ENCODE measurements at regions not wholly inside any gene's neighbourhood (a gene's known extent, or its start where the extent isn't known, plus 50 kb on each side); places are given as distances from the start of the nearest gene placed in this dataset.
"Not testable (repeated sequence)": the region's sequence is repeated elsewhere in the genome, so short reads cannot be mapped to it uniquely, and the experiment has no call there.

- DNase-seq (ENCODE audit: low read depth in 2 of 2), result no peak
Observed at GRCh38 chr11:92168936-92169335, 55.7 kb upstream of the FAT3 start.

DNA sequence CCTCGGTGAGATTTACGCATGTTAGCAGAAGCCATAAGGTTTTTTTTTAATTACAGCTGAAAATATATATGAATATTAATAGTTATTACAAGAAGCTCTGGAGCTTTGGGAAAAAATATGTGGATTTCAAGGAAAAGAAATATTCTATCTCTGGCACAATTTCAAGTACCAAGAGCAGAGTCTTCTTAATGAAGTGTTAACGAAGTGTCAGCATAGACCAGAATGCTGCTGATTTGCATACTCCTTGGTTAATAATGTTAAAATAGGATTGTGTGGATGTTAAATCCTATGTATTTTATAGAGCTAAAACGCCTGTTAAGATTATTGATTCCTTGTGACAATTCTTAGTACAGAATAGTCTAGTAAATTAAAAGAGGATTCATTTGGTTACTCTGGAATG is 57.0 kb upstream of the FAT3 start:
- no peak for DNase-seq (ENCODE audit: low read depth in 2 of 2)

DNA sequence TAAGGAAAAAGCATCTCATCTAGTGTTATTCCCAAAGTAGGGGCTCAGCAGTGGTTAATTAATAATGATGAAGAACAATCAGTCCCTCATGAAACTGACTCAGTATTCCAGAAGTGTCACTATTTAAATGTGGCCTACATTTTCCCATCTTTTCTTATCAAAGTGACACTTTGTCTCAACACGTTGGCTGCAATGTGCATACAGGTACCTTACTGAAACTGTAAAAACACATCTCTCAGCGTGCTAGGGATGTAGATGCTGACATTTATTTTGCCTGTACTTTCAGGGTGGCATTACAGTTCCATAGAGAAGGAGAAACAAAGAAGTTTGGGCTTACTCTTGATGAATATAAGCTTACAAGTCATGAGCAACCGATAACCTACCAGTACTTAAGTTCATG is 58.3 kb upstream of the FAT3 start:
- no peak for DNase-seq (ENCODE audit: low read depth in 2 of 2)

DNA sequence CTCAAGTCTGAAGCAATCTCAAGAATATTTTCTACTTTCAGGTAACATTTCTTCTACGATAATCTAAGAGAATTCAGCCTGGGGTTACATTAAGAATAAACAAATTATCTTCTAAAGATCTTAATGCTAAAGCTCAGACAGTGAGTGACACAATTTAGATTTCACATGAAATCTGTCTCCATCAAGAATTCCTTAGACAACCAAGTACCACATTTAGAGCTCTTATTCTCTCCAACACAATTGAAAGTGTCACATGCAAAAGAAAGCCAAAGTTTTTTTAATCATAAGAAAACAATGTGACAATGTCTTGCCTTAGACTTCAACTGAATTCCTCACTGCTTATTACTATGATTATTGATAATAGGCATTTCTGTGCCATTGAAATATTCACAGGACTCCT is 60.7 kb upstream of the FAT3 start:
- DNase-seq (ENCODE audit: low read depth in 2 of 2), result no peak

DNA sequence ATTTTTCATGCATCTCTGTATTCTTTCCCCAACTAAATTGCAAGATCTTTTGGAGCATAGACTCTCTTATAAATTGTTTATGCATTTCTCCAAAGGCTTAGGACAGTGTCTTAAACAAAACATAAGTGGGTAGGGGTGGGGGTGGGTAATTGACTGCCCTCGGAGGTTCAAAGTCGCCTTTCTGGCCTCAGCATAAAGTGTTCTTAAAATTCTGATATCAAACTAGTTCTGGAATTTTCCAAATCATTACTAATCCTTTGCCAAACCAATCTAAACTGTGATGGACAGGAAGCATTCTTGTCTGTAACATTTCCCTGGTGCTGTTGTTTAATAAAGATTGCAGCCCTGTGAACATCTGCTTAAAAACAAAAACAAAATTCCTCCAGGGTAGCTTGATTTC is 61.8 kb upstream of the FAT3 start:
- DNase-seq (ENCODE audit: low read depth in 2 of 2), result no peak

GRCh38 chr11:92159931-92160330 is 64.7 kb upstream of the FAT3 start:
- no peak for DNase-seq (ENCODE audit: low read depth in 2 of 2)

- not testable (repeated sequence) for DNase-seq (ENCODE audit: low read depth in 2 of 2)
Observed at GRCh38 chr11:92157390-92157789, 67.2 kb upstream of the FAT3 start.

DNA sequence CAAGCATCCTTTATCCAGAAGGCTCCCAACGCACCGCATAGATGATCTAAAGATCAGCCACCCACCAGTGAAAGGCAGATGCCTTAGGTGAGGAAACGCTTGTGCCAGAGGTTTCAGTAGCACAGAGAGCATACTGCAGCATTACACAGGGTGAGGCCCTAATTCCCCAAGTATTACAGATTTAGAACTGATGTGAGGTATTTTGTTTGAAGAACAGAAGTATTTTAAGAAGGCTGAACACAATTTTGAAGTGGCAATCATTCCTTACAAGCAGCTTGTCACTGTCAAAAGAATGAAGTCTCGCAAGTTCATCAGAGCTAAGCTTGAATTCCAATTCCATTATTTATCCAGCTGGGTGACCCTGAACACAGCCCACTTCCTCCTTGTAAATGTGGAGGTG is 70.0 kb upstream of the FAT3 start:
- DNase-seq (ENCODE audit: low read depth in 2 of 2), result no peak

- no peak for DNase-seq (ENCODE audit: low read depth in 2 of 2)
Observed at GRCh38 chr11:92154110-92154509, 70.5 kb upstream of the FAT3 start.

- no peak for DNase-seq (ENCODE audit: low read depth in 2 of 2)
Observed at GRCh38 chr11:92153542-92153941, 71.1 kb upstream of the FAT3 start.

DNA sequence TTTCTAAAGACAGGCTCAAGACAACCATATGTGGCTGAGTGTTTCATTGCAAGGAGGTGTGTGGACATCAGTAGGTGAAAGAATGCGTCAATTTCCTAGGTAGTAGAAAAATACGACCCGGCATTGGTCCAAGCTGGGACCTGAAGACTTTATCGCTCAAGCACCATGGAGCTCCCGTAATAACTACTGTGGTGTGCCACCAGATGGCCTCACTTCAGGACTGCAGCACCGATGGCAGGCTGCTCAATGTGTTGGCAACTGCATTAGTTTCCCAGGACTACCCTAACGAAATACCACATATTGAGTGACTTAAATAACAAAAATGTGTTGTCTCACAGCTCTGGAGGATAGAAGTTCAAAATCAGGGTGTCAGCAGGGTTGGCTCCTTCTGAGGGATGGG is 72.4 kb upstream of the FAT3 start:
- no peak for DNase-seq (ENCODE audit: low read depth in 2 of 2)

- no peak for DNase-seq (ENCODE audit: low read depth in 2 of 2)
Observed at GRCh38 chr11:92149996-92150395, 74.6 kb upstream of the FAT3 start.

DNA sequence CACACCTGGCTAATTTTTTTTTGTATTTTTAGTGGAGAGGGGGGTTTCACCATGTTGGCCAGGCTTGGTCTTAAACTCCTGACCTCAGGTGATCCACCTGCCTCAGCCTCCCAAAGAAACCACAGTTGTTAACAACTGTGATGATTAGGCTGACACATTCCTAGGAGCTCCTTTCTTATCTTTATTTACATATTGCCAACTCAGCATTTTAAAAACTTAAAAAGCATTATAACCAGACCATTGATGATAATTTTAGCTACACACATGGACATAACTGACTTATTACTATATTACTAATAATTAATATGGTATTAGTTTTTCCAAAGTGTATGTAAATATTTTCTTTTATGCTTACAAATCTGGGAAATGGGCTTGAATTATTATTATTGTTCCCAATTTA is 82.9 kb upstream of the FAT3 start:
- no peak for DNase-seq (ENCODE audit: low read depth in 2 of 2)

DNA sequence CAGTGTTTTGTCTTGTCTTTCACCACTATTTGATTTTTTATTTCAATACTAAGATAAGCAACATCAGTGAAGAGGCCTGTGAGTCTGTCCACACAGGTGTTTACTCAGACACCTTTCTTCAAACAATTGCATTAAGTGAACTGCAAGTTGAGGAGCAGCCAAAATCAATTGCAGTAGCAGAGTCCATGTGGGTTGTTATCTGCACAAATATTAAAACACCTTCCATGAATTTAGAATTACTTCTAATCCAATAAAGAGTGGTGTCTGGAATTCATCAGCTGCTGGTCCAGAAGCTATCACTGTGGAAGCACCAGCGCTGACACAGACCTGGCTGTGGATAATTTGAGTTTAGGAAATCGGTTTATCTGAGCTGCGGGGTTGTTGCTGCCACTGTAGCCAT is 83.5 kb upstream of the FAT3 start:
- DNase-seq (ENCODE audit: low read depth in 2 of 2), result no peak

- no peak for DNase-seq (ENCODE audit: low read depth in 2 of 2)
Observed at GRCh38 chr11:92140021-92140420, 84.6 kb upstream of the FAT3 start.

- no peak for DNase-seq (ENCODE audit: low read depth in 2 of 2)
Observed at GRCh38 chr11:92138296-92138695, 86.3 kb upstream of the FAT3 start.

GRCh38 chr11:92137747-92138146 is 86.9 kb upstream of the FAT3 start:
- DNase-seq (ENCODE audit: low read depth in 2 of 2), result no peak

DNA sequence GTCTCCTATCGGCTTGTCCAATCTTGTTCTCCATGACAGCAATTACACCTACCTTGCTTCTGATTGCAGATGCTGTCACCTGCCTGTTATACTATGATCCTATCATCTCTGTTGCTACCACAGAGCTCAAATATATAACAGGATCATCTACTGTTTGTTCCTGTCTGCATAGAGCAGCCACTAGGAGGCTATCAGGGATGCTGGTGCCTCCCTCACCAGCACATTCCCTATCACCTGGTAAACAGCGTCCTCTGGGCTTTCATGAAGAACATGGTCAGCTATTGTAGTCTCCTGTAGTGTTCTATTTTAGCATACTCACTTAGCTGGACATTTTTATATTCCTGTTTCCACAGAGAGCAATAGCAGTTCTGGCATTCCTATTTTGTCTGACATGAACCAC is 87.8 kb upstream of the FAT3 start:
- DNase-seq (ENCODE audit: low read depth in 2 of 2), result no peak

DNA sequence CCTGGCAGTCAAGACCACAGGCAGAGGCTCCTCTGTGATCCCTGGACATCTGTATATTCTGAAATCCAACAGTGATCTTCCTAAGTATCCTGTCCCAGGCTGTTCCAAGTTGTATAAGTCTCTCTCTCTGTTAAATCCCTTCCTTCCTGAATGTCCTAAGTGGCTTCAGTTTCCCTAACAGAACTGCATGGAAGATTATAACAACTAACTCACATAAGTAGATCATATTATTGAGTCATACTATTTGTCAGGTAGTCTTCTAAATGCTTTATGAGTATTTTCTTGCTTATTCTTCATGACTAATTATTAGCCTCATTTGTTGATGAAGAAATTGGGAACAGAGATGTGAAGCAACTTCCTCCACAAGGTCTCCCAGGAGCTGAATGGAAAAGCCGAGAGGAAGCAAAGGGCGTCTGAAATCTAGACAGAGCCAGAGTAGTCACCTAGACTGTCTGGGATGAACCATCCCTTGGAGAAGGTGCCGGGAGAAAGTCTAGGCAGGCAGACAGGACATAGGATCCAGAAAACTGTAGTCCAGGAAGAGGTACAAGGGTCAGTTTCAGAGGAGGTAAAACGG is 93.2 kb upstream of the FAT3 start:
- no peak for DNase-seq (ENCODE audit: low read depth in 2 of 2)

GRCh38 chr11:92130421-92130831 is 94.2 kb upstream of the FAT3 start:
- DNase-seq (ENCODE audit: low read depth in 2 of 2), result no peak

DNA sequence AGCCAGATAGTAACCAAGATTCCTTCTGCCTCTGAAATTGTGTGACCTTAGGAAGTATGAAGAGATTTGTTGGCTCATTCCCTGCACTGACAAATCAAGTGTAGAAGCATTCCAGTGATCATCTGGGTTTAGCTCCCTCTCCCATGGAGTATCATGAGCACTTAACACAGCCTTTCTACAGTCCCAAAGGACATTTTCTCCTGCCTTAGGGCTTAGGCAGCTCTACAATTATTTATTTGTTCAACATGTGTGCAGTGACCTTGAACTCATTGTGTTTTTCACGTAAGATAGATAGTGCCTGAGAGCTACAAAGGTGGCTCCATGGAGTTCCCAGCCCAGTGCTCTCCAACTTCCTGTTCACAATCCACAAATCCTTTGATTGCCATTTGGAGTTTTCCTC is 94.8 kb upstream of the FAT3 start:
- no peak for DNase-seq (ENCODE audit: low read depth in 2 of 2)

DNA sequence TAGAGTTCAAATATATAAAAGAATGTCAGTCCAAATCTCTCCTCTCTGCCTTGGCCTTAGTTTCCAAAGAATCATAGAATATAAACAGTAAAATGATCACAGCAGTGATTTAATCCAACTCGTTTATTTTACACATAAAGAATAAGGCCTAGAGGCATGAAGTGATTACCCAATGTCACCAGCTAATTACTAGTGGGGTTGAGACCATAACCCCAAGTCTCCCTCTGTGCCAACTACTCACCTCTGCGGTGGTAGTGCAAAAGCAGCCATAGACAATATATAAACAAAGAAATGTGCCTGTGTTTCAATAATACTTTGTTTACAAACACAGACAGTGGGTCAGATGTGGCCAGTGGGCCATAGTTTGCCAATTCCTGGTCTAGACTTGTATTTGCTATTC is 96.6 kb upstream of the FAT3 start:
- no peak for DNase-seq (ENCODE audit: low read depth in 2 of 2)

GRCh38 chr11:92125321-92125720 is 99.3 kb upstream of the FAT3 start:
- DNase-seq (ENCODE audit: low read depth in 2 of 2), result no peak

DNA sequence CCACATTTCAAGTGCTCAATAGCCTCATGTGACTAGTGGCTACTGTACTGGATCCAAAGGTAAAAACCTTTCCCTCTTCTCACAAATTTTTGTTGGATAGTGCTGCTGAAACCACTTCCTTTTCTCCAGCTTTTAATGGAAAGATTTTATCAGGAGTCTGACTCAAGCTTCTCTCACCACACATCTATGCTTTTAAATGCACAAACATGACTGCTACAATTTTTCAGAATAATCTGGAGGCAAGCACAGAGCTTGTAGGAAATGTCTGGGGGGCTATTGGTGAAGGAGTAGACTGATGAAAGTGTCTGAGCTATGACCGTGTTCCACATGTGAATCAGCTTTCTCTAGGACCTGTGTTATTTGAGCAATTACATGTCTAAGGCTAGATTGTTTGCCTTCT is 101.1 kb upstream of the FAT3 start:
- DNase-seq (ENCODE audit: low read depth in 2 of 2), result no peak

DNA sequence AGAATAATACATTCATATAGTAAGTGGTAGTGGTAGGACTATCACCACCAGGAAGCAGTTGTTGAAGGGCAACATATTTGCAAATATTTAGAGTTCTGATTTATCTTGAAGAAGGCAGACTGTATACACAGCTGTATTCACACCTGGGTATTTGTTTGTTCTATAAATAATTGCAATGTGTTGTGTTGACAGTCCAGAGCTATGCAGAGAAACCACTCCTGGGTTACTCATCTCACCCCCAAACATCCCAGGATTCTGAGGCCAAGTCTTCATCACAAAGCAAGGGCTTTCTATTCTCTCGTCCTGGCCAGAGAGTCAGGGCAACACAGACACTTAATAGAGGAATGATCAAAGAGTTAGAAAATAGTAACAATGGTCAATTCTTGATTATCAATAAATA is 102.1 kb upstream of the FAT3 start:
- DNase-seq (ENCODE audit: low read depth in 2 of 2), result no peak

Measured in stimulated activated CD4-positive, alpha-beta T cell treated with anti-CD3 and anti-CD28 coated beads, Interleukin-1b, Interleukin-23, amount 100 ng/mL, for 4 hours (primary cell).